ENCODE measurements at regions not wholly inside any gene's neighbourhood (a gene's known extent, or its start where the extent isn't known, plus 50 kb on each side); places are given as distances from the start of the nearest gene placed in this dataset.

GRCh38 chr4:38284294-38285030 is 324.3 kb downstream of the PTTG2 start:
- TF ChIP-seq, protein P1, sequence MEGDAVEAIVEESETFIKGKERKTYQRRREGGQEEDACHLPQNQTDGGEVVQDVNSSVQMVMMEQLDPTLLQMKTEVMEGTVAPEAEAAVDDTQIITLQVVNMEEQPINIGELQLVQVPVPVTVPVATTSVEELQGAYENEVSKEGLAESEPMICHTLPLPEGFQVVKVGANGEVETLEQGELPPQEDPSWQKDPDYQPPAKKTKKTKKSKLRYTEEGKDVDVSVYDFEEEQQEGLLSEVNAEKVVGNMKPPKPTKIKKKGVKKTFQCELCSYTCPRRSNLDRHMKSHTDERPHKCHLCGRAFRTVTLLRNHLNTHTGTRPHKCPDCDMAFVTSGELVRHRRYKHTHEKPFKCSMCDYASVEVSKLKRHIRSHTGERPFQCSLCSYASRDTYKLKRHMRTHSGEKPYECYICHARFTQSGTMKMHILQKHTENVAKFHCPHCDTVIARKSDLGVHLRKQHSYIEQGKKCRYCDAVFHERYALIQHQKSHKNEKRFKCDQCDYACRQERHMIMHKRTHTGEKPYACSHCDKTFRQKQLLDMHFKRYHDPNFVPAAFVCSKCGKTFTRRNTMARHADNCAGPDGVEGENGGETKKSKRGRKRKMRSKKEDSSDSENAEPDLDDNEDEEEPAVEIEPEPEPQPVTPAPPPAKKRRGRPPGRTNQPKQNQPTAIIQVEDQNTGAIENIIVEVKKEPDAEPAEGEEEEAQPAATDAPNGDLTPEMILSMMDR (IDR thresholded peaks at IDR 0.05) = no peak
- TF ChIP-seq POLR2A (IDR thresholded peaks at IDR 0.05) = no peak
